Occipital lobe (tissue), 1 donor: ENCODE measurements at regions not wholly inside any gene's neighbourhood (a gene's known extent, or its start where the extent isn't known, plus 50 kb on each side); places are given as distances from the start of the nearest gene placed in this dataset.
"Not testable (repeated sequence)": the region's sequence is repeated elsewhere in the genome, so short reads cannot be mapped to it uniquely, and the experiment has no call there.

ENCODE experiments used
- DNase-seq: peaks from one replicate; lab custom pipeline; 2025; lab: John Stamatoyannopoulos, UW

DNA sequence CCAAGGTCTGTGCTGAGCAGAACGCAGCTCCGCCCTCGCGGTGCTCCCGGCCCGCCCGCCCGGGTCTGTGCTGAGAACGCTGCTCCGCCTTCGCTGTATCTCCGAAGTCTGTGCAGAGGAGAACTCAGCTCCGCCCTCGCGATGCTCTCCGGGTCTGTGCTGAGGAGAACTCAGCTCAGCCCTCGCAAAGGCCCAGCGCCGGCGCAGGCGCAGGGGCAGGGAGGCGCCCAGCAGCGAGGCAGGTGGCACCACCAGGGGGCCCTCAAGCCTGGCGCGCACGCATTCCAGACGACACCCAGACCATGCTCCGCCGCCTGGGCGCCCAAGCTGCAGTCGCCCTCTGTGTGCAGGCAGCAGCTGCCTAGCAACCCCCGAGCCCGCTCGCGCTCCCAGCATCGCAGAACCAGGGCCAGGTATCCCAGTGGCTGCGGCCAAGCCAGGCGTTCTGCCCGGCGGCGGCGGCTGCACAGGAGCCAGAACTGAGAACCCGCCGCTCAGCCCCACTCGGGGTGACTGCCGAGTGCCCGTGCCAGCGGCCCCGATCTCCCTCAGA lies 672.1 kb upstream of the DEFB115 start:
- DNase-seq: peak; percentile 87

GRCh38 chr20:30586178-30586577 lies 671.3 kb upstream of the DEFB115 start:
- peak; percentile 18 for DNase-seq

DNA sequence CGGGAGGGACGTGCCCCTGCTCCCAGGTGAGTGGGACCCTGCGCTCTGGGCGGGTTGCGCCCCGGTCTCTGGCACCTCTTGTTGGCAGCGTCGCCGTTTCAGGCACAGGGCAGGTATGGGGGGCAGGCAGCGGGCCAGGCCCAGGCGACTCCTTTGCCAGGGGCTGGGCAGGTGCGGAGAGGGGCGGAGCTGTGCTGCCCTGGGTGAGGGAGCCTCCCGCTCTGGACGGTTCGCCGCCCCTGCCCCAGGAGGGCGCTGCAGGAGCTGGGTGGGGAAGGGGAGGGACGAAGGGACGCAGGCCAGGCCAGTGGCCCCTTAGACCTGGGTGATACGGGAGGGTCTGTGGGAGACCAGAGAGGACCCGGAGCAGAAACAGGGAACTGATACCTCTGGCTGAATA lies 663.9 kb upstream of the DEFB115 start:
- no peak for DNase-seq

DNA sequence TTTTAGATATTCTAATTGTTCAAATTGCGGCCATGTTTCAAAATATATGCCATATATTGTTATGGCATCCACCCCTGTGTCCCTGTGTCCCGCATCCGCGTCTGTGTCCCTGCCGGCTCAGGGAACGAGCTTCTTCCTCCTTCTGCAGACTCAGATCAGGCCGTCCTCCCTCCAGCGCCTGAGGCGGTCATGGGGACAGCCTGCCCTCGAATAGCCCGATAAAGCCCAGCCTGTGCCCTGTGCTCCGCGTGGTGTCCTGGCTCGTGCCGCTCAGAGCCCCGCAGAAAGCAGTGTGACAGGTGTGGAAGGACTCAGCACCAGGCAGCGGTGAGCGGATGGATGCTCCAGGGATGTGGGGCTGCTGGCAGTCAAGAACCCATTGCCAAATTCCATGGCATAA lies 663.4 kb upstream of the DEFB115 start:
- no peak for DNase-seq

DNA sequence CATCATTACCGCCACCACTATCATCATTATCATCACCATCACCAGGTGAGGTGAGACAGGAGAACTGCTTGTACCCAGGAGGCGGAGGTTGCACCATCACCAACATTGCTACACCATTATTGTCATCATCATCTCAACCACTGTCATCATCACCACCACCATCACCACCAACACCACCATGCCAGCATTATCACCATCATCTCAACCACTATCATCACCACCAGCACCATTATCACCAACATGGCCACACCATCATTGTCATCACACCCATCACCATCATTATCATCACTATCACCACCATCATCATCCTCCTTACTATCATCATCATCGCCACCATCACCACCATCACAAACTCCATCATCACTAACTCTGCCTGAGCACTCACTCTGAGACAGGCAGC lies 661.8 kb upstream of the DEFB115 start:
- DNase-seq: no peak

- DNase-seq: not testable (repeated sequence)
Observed at GRCh38 chr20:30597429-30597828, 660.0 kb upstream of the DEFB115 start.

DNA sequence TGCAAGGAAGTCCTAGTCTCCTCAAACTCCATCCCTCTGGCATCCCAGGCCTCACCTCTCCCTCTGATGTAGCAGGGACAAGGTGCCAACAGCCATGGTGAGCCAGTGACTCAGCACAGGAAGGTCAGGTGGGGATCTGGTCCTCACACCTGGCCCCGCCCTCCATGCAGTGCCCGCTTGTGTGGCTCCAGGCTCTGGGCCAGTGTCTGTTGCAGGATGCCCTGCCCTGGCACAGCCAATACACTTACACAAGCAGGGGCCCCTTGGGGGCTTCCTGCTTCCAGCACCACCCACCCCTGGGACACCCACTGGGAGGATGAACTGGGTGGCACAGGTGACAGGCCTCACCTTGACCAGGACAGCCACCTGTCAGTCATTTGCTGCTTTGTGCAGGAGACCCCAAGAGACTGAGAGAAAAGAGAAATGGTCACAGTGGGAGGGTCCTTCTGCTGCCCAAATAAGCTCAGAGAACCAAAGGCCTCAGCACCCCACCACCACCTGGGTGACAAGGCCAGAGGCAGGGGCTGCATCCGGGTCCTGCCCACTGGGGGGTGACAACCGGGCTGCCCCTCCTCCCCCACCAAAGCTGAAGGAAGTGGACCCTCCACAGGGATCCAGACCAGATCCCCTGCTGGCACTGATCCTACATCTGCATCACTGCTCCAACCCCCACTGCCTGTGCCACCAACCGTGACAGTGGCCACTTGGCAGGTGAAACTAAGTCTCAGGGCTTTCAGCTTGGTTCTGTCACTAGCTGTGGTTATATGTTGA lies 658.8 kb upstream of the DEFB115 start:
- no peak for DNase-seq

- DNase-seq: no peak
Observed at GRCh38 chr20:30599990-30600389, 657.5 kb upstream of the DEFB115 start.

DNA sequence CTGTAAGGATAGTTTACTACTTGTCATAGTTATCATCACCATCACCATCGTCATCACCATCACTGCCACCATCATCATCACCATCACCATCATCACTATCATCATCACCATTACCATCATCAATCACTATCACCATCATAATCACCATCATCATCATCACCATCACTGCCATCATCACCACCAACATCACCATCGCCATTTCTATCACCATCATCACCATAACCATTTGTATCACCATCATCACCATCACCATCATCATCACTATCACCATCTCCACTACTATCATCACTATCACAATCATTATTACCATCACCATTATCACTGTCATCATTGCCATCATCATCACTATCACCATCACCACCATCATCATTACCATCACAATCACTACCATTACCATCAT lies 655.5 kb upstream of the DEFB115 start:
- no peak for DNase-seq

DNA sequence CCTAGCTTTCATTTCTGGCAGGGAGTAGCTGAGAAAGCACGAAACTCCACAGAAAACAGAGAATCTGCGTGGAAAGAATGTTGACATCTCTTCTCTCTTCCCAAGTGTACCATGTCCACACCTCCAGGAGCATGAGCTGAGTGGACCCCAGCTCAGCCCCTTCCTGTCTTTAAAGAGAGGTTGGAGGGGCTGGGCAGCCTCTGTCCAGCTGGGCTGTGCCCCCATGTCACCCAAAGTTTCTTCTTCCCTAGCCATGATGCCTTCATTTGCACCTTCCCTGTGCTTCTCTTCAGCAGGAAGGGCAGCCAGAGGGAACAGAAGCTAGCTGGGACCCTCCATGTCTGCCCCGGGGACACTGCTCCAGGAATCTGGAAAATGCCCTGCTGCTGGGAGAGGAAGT lies 655.0 kb upstream of the DEFB115 start:
- DNase-seq: no peak

DNA sequence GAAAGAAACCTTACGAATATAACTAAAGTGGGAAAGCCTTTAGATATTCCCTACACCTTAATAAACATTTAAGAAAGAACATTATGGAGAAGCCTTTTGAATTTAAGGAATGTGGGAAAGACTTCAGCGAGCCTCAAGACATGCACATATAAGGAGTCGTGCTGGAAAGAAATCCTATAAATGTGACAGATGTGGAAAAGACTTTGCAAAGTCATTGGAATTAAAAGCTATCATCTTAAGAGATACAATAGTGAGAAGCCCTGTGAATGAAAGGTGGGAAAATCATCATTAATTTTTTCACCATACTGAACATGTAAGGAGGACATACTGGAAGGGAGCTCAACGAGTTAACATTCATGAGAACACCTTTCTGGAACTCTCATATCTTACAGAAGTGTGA lies 650.5 kb upstream of the DEFB115 start:
- DNase-seq: no peak

GRCh38 chr20:30610029-30610693 lies 647.3 kb upstream of the DEFB115 start:
- no peak for DNase-seq

- no peak for DNase-seq
Observed at GRCh38 chr20:30610751-30611150, 646.7 kb upstream of the DEFB115 start.

DNA sequence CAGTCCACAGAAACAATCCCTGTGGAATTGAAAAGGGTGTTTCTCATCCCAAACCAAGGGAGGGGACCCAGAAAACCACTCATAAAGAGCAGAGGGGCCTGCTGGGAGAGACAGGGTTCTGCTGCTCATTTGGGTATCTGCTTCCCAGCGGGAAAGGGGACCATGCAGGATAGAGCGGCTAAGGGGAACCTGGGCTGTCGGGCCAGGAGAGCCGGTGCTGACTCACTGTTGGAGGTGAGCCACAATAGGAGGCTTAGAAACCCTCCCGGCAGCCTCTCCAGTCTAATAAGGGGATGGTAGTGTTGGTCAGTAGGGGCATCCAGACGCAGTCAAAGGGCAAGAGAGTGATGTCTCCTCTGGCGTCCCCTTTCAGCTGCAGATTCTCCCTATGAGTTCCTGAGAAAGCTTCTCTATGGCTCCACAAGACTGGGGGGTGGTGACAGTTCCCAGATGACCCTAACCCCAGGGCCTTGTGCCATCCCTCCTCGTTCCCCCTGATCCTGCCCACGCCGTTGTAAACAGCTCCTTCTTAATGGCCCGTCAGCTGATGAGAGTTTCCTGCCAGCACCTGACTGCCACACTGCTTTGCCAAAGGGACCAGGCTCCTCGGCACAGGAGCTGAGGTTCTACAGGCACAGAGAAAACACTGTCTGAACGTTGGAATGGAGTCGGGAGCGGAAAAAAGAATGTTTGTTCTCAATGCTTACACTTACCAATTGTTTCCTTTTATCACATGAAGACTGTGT lies 646.1 kb upstream of the DEFB115 start:
- no peak for DNase-seq

- DNase-seq: no peak
Observed at GRCh38 chr20:30612344-30612743, 645.1 kb upstream of the DEFB115 start.

DNA sequence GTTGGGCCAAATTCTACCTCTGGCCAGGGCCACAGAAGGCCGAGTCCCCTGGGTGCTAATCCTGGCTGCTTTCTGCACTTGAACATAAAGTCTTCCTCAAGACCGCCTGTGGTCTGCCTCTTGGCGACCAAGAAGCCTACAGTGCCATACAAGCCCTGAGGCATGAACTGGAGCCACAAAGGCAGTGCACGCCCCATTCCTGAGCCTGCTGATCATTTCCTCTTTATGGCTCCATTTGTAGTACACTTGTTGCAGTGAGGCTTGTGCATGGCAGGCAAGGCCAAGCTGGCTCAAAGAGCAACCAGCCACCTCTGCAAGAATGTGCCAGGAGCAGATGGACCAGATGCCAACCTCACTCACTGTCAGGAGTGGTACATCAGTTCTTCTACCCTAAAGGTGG lies 636.1 kb upstream of the DEFB115 start:
- not testable (repeated sequence) for DNase-seq

DNA sequence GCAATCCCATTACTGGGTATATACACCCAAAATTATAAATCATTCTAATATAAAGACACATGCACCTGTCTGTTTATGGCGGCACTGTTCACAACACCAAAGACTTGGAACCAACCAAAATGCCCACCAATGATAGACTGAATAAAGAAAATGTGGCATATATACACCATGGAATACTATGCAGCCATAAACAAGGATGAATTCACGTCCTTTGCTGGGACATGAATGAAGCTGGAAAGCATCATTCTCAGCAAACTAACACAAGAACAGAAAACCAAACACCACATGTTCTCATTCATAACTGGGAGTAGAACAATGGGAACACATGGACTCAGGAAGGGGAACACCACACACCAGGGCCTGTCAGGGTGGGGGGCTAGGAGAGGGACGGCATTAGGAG lies 633.2 kb upstream of the DEFB115 start:
- not testable (repeated sequence) for DNase-seq

GRCh38 chr20:30629376-30629775 lies 628.1 kb upstream of the DEFB115 start:
- DNase-seq: not testable (repeated sequence)

GRCh38 chr20:30630761-30631160 lies 626.7 kb upstream of the DEFB115 start:
- no peak for DNase-seq

DNA sequence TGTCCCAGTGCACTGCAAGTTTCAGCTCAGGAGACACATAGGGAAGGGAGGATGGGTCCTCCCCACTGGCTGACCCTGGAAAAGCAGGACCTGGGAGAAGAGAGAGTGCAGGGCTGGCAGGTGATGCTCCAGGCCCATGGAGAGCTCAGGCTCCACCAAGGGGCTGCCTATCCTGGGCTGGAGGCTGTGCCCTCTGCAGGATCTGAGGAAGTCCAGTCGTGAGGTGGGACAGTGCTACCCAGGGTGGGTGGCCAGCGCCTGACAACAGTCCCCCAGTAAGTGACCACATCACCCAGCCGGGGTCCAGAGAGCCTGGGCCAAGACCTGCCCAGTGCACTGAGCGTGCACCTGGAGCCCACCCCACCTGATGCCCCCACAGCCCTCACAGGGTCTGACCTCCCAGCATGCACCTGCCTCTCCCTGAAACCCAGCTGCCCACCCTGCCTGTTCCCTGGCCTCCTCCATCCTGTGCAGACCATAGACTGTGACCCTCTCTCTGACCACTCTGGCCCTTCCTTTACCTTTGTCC lies 626.1 kb upstream of the DEFB115 start:
- DNase-seq: not testable (repeated sequence)

DNA sequence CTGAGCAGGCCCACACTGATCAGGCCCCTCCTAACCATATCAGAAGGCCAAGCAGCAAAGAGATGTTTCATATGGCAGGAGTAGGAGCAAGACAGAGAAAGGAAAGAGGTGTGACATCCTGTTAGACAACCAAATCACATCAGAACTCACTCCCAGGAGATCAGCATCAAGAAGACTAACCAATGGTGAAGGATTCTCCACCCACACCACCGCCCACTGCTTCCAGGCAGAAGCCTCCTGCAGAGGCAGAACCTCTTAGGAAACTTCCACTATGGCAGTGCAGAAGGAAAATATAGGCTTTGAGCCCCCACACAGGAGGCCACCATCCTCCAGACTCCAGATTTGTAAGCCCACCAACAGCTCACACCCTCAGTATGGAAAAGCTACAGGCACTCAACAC lies 624.7 kb upstream of the DEFB115 start:
- not testable (repeated sequence) for DNase-seq

DNA sequence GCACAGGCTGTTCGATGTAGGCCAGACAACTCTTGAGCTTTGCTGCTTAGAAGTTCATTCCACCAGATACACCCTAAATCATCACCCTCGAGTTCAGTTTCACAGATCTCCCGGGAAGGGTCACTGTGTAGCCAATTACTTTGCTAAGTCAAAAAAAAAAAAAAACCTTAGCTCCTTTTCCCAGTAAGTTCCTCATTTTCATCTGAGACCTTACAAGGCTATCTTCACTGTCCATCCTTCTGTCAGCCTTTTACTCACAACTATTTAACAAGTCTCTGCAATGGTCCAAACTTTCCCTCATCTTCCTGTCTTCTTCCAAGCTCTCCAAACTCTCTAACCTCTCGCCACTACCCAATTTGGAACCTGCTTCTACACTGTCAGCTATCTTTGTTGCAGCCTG lies 615.9 kb upstream of the DEFB115 start:
- DNase-seq: not testable (repeated sequence)
